ENCODE measurements at regions not wholly inside any gene's neighbourhood (a gene's known extent, or its start where the extent isn't known, plus 50 kb on each side); places are given as distances from the start of the nearest gene placed in this dataset.

GRCh38 chr2:143885461-143885860 is 634.5 kb downstream of the ZEB2 start:
- WGBS (ENCODE audit: insufficient coverage): no CpG with 5 or more reads among the region's 3 CpGs
- Histone ChIP-seq H2AFZ (ENCODE audit: insufficient read depth, low read depth, low read length, poor library complexity, severe bottlenecking) (no peak overlapping the region), H3K27ac (ENCODE audit: low read length in 2 of 2) (no peak overlapping the region), H3K27me3 (replicated peaks in 1 of 4; ENCODE audit: control extremely low read depth in 1 of 4, control insufficient read depth in 3 of 4, insufficient read depth in 4 of 4, low read length in 3 of 4) (no peaks in the 10 kb centered on the region), H3K79me2 (ENCODE audit: control insufficient read depth, insufficient read depth, low read length) (no peaks in the 10 kb centered on the region), H3K9me3 (ENCODE audit: control extremely low read depth in 1 of 3, control insufficient read depth in 2 of 3, insufficient read depth in 1 of 3, low read length in 2 of 3) (no peaks in the 10 kb centered on the region), H3K4me1 (ENCODE audit: control insufficient read depth in 2 of 2, insufficient read depth in 2 of 2, low read length in 2 of 2) (no peaks in the 10 kb centered on the region), H3K4me3 (ENCODE audit: control extremely low read depth in 1 of 5, extremely low read depth in 1 of 5, insufficient read depth in 1 of 5, low read depth in 2 of 5, low read length in 4 of 5) (no peak overlapping the region), H3K36me3 (replicated peaks in 1 of 2; ENCODE audit: control extremely low read depth in 1 of 2, control insufficient read depth in 1 of 2, extremely low read depth in 1 of 2, insufficient read depth in 2 of 2, low read length in 1 of 2) (no peaks in the 10 kb centered on the region), H4K20me1 (ENCODE audit: control insufficient read depth, insufficient read depth, low read length, poor library complexity, severe bottlenecking) (no peaks in the 10 kb centered on the region), H3K9ac (ENCODE audit: low read length) (no peak overlapping the region), H3K4me2 (replicated peaks; ENCODE audit: low read depth, low read length, poor library complexity, severe bottlenecking) (no peak overlapping the region)
- ATAC-seq (ENCODE audit: low read depth): no peak
- Mint-ChIP-seq H3K4me3 (no peak overlapping the region), H3K27ac (no peak overlapping the region), H3K4me1 (no peaks in the 10 kb centered on the region), H3K9me3 (ENCODE audit: insufficient read depth) (no peaks in the 10 kb centered on the region), H3K27me3 (no peaks in the 10 kb centered on the region)
- TF ChIP-seq CTCF (IDR thresholded peaks at IDR 0.05) (no peak), EZH2 (IDR thresholded peaks at IDR 0.05; ENCODE audit: borderline replicate concordance, insufficient read depth, low read depth, low read length, poor library complexity, severe bottlenecking) (no peak)
- no peak for DNase-seq
- intact Hi-C loops (cut with micrococcal nuclease): no loop called here
- ChIA-PET CTCF (no interaction called here), POLR2A (no interaction called here)

GRCh38 chr2:143881246-143881645 is 638.7 kb downstream of the ZEB2 start:
- no peak for ATAC-seq (ENCODE audit: low read depth)
- Histone ChIP-seq H3K79me2 (ENCODE audit: control insufficient read depth, insufficient read depth, low read length) (no peaks in the 10 kb centered on the region), H4K20me1 (ENCODE audit: control insufficient read depth, insufficient read depth, low read length, poor library complexity, severe bottlenecking) (no peaks in the 10 kb centered on the region), H3K9me3 (ENCODE audit: control extremely low read depth in 1 of 3, control insufficient read depth in 2 of 3, insufficient read depth in 1 of 3, low read length in 2 of 3) (no peaks in the 10 kb centered on the region), H3K4me3 (ENCODE audit: control extremely low read depth in 1 of 5, extremely low read depth in 1 of 5, insufficient read depth in 1 of 5, low read depth in 2 of 5, low read length in 4 of 5) (no peak overlapping the region), H3K4me1 (ENCODE audit: control insufficient read depth in 2 of 2, insufficient read depth in 2 of 2, low read length in 2 of 2) (no peaks in the 10 kb centered on the region), H3K4me2 (replicated peaks; ENCODE audit: low read depth, low read length, poor library complexity, severe bottlenecking) (no peak overlapping the region), H2AFZ (ENCODE audit: insufficient read depth, low read depth, low read length, poor library complexity, severe bottlenecking) (no peak overlapping the region), H3K27ac (ENCODE audit: low read length in 2 of 2) (no peak overlapping the region), H3K27me3 (replicated peaks in 1 of 4; ENCODE audit: control extremely low read depth in 1 of 4, control insufficient read depth in 3 of 4, insufficient read depth in 4 of 4, low read length in 3 of 4) (no peaks in the 10 kb centered on the region), H3K36me3 (replicated peaks in 1 of 2; ENCODE audit: control extremely low read depth in 1 of 2, control insufficient read depth in 1 of 2, extremely low read depth in 1 of 2, insufficient read depth in 2 of 2, low read length in 1 of 2) (no peaks in the 10 kb centered on the region), H3K9ac (ENCODE audit: low read length) (no peak overlapping the region)
- TF ChIP-seq EZH2 (IDR thresholded peaks at IDR 0.05; ENCODE audit: borderline replicate concordance, insufficient read depth, low read depth, low read length, poor library complexity, severe bottlenecking) (no peak), CTCF (IDR thresholded peaks at IDR 0.05) (no peak)
- no peak for DNase-seq
- no peaks in the 10 kb centered on the region for H3K9me3 Mint-ChIP-seq (ENCODE audit: insufficient read depth)
- intact Hi-C loops (cut with micrococcal nuclease): no loop called here
- CTCF ChIA-PET: no interaction called here
- no peak overlapping the region for H3K27ac Mint-ChIP-seq
- no peak overlapping the region for H3K4me3 Mint-ChIP-seq
- 100% methylated on average over 2 of the region's 2 CpGs for WGBS (ENCODE audit: insufficient coverage)
- no peaks in the 10 kb centered on the region for H3K4me1 Mint-ChIP-seq
- H3K27me3 Mint-ChIP-seq: no peaks in the 10 kb centered on the region
- POLR2A ChIA-PET: no interaction called here
